GM23338 (cell line): ENCODE measurements at regions not wholly inside any gene's neighbourhood (a gene's known extent, or its start where the extent isn't known, plus 50 kb on each side); places are given as distances from the start of the nearest gene placed in this dataset.

Experiments used
- CREB1 ChIP-seq: fragments of 250-450 bp; sonication (Bioruptor Pico); IDR thresholded peaks from 2 replicates; pipeline ENCODE4 v1.5.0; 2020; ENCODE audit warnings: low read depth, mild to moderate bottlenecking, moderate library complexity
- TF ChIP-seq, protein P1 (sequence below), 2 experiments: fragments of 200-600 bp in 1 of 2; sonication (generic) in 1 of 2; conservative IDR thresholded peaks; 2 replicates each; pipeline versions ENCODE4 v1.5.1 to v1.6.1; 2016 to 2017; ENCODE audit warnings: antibody characterized with exemption in 2 of 2, low read depth in 2 of 2, mild to moderate bottlenecking in 2 of 2, moderate library complexity in 1 of 2

DNA sequence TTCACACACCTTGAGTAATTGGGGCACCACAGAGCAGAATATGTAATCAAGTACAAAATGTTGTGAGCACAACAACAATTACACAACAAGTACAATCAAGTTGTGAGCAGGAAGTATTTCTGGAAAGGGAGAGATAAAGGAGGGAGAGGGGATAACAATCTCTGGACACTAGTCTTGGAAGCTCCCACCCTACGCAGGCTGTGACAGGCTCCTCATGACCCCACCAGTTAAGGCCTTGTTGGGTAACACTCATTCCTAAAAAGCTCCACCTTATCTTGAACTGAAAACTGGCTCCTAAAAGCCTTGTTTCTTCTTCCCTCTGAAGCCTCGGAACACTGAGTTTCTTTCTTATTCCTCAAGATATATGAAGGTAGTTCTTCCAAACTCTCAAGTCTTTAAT is 806.0 kb downstream of the UQCRFS1 start:
- TF ChIP-seq, protein P1, sequence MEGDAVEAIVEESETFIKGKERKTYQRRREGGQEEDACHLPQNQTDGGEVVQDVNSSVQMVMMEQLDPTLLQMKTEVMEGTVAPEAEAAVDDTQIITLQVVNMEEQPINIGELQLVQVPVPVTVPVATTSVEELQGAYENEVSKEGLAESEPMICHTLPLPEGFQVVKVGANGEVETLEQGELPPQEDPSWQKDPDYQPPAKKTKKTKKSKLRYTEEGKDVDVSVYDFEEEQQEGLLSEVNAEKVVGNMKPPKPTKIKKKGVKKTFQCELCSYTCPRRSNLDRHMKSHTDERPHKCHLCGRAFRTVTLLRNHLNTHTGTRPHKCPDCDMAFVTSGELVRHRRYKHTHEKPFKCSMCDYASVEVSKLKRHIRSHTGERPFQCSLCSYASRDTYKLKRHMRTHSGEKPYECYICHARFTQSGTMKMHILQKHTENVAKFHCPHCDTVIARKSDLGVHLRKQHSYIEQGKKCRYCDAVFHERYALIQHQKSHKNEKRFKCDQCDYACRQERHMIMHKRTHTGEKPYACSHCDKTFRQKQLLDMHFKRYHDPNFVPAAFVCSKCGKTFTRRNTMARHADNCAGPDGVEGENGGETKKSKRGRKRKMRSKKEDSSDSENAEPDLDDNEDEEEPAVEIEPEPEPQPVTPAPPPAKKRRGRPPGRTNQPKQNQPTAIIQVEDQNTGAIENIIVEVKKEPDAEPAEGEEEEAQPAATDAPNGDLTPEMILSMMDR (conservative IDR thresholded peaks at IDR 0.05; ENCODE audit: low read depth in 2 of 2) = no peak
- no peak for TF ChIP-seq CREB1
